ENCODE measurements at regions not wholly inside any gene's neighbourhood (a gene's known extent, or its start where the extent isn't known, plus 50 kb on each side); places are given as distances from the start of the nearest gene placed in this dataset.

- ATAC-seq (no peak), DNase-seq (no peak)
- Histone ChIP-seq H3K36me3 (ENCODE audit: low read depth) (no peaks in the 10 kb centered on the region), H3K4me1 (ENCODE audit: low read depth) (peaks cover 7% of the 10 kb centered on the region), H3K9me3 (no peaks in the 10 kb centered on the region), H3K4me3 (no peak overlapping the region)
- intact Hi-C loops (cut with DNase I, micrococcal nuclease), result no loop called here
- TF ChIP-seq CTCF (IDR thresholded peaks at IDR 0.05), result no peak
Measured at GRCh38 chr6:126535138-126535537, 195.2 kb downstream of the CENPW start.

- TF ChIP-seq CTCF (IDR thresholded peaks at IDR 0.05), result no peak
- no peak for DNase-seq
- no peaks in the 10 kb centered on the region for H3K9me3 ChIP-seq
- H3K4me3 ChIP-seq, result no peak overlapping the region
- intact Hi-C loops (cut with DNase I, micrococcal nuclease), result no loop called here
- no peaks in the 10 kb centered on the region for H3K36me3 ChIP-seq (ENCODE audit: low read depth)
- peaks cover 7% of the 10 kb centered on the region for H3K4me1 ChIP-seq (ENCODE audit: low read depth)
- ATAC-seq, result no peak
Measured at GRCh38 chr6:126535595-126535994, 195.7 kb downstream of the CENPW start.

- H3K9me3 ChIP-seq, result no peaks in the 10 kb centered on the region
- no peaks in the 10 kb centered on the region for H3K36me3 ChIP-seq (ENCODE audit: low read depth)
- TF ChIP-seq CTCF (IDR thresholded peaks at IDR 0.05), result no peak
- H3K4me1 ChIP-seq (ENCODE audit: low read depth), result peaks cover under 1% of the 10 kb centered on the region
- ATAC-seq (no peak), DNase-seq (no peak)
- intact Hi-C loops (cut with DNase I, micrococcal nuclease), result no loop called here
- no peak overlapping the region for H3K4me3 ChIP-seq
Measured at GRCh38 chr6:126537061-126537816, 197.3 kb downstream of the CENPW start.

GRCh38 chr6:126539022-126539421, 199.1 kb downstream of the CENPW start:
- H3K4me1 ChIP-seq (ENCODE audit: low read depth), result no peaks in the 10 kb centered on the region
- intact Hi-C loops (cut with DNase I, micrococcal nuclease), result no loop called here
- no peak for ATAC-seq
- no peak for DNase-seq
- no peaks in the 10 kb centered on the region for H3K36me3 ChIP-seq (ENCODE audit: low read depth)
- TF ChIP-seq CTCF (IDR thresholded peaks at IDR 0.05), result no peak
- H3K9me3 ChIP-seq, result no peaks in the 10 kb centered on the region
- no peak overlapping the region for H3K4me3 ChIP-seq

GRCh38 chr6:126540161-126540560, 200.2 kb downstream of the CENPW start:
- ATAC-seq, result no peak
- no peak overlapping the region for H3K4me3 ChIP-seq
- intact Hi-C loops (cut with DNase I, micrococcal nuclease), result no loop called here
- H3K9me3 ChIP-seq, result no peaks in the 10 kb centered on the region
- no peaks in the 10 kb centered on the region for H3K4me1 ChIP-seq (ENCODE audit: low read depth)
- DNase-seq, result no peak
- H3K36me3 ChIP-seq (ENCODE audit: low read depth), result no peaks in the 10 kb centered on the region
- no peak for TF ChIP-seq CTCF (IDR thresholded peaks at IDR 0.05)
